Tibial nerve (tissue), 4 donors: ENCODE measurements at regions not wholly inside any gene's neighbourhood (a gene's known extent, or its start where the extent isn't known, plus 50 kb on each side); places are given as distances from the start of the nearest gene placed in this dataset.

ENCODE experiments used
- DNase-seq, 2 donors: peaks; one replicate each; pipeline ENCODE4 v3.0.0-alpha.2; 2019; ENCODE audit warnings: low spot score in 2 of 2
- H3K27ac ChIP-seq, 4 donors: fragments of 200-600 bp; sonication (generic) in 3 of 4; one replicate each; pipeline ENCODE4 v1.5.1; 2017 to 2019; ENCODE audit warnings: mild to moderate bottlenecking in 1 of 4
- H3K27me3 ChIP-seq, 2 donors: fragments of 200-600 bp; sonication (generic) in 1 of 2; one replicate each; pipeline versions ENCODE4 v1.5.1 to v1.6.0; 2017 to 2019
- H3K36me3 ChIP-seq, 3 donors: fragments of 200-600 bp; sonication (generic); one replicate each; pipeline ENCODE4 v1.5.1; 2018 to 2019
- H3K4me1 ChIP-seq, 4 donors: fragments of 200-600 bp; sonication (generic) in 3 of 4; one replicate each; pipeline ENCODE4 v1.5.1; 2017 to 2019
- H3K4me3 ChIP-seq, 4 donors: fragments of 200-600 bp; sonication (generic) in 3 of 4; one replicate each; pipeline ENCODE4 v1.5.1; 2017 to 2019; ENCODE audit warnings: mild to moderate bottlenecking in 1 of 4, moderate library complexity in 1 of 4
- H3K9me3 ChIP-seq, 4 donors: fragments of 200-600 bp; sonication (generic) in 3 of 4; one replicate each; pipeline ENCODE4 v1.5.1; 2017 to 2019
- EP300 ChIP-seq, 2 donors: sonication (generic); formaldehyde crosslinking; IDR thresholded peaks; one replicate each; pipeline ENCODE4 v1.6.1; 2017; ENCODE audit warnings: antibody characterized with exemption in 2 of 2, mild to moderate bottlenecking in 1 of 2
- POLR2A ChIP-seq, 2 donors: fragments of 450-650 bp; IDR thresholded peaks; one replicate each; pipeline ENCODE4 v1.6.1; 2017; ENCODE audit warnings: antibody characterized with exemption in 2 of 2, mild to moderate bottlenecking in 2 of 2, moderate library complexity in 2 of 2
- WGBS, 2 donors: methylation state at CpG; one replicate each; pipeline ENCODE4 v1.1.5; 2018; 5-methylcytosine and 5-hydroxymethylcytosine counted together
- TF ChIP-seq, protein P1 (sequence below), 5 experiments: fragments of 200-600 bp in 3 of 5; fragments of 450-650 bp in 2 of 5; sonication (generic) in 3 of 5; IDR thresholded peaks; one replicate each; pipeline ENCODE4 v1.5.1; 2016 to 2019; ENCODE audit warnings: antibody characterized with exemption in 5 of 5, mild to moderate bottlenecking in 3 of 5, moderate library complexity in 2 of 5

DNA sequence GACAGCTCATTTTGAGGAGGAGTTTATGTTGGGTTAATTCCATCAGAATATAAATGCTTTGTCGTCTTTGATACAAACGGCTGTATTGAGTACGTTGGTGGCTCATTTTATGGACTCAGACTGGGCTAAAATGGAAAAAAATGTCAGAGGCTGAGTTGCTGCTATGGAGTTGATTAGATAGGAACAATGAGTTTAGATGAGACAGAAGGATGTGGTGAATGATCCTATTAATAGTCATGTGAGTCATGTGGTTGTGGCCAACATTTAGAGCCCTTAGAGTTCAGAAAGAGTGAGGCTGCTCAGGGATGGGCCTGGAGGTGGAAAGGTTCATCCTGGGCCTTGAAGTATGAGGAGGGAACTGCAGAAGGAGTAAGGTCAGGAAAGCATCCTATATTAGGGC is 434.2 kb downstream of the MEIS1 start:
- Histone ChIP-seq H3K4me1 (peaks cover 0 to 13% (median 0%) of the 10 kb centered on the region in 4 donors), H3K27me3 (no peaks in the 10 kb centered on the region), H3K4me3 (no peak overlapping the region), H3K36me3 (no peaks in the 10 kb centered on the region), H3K9me3 (no peaks in the 10 kb centered on the region), H3K27ac (no peak overlapping the region)
- no peak for DNase-seq
- WGBS, 2 donors = 47 to 55% methylated on average over 3 of the region's 3 CpGs
- TF ChIP-seq EP300 (IDR thresholded peaks at IDR 0.05) (no peak), POLR2A (IDR thresholded peaks at IDR 0.05) (no peak)
- TF ChIP-seq, protein P1, sequence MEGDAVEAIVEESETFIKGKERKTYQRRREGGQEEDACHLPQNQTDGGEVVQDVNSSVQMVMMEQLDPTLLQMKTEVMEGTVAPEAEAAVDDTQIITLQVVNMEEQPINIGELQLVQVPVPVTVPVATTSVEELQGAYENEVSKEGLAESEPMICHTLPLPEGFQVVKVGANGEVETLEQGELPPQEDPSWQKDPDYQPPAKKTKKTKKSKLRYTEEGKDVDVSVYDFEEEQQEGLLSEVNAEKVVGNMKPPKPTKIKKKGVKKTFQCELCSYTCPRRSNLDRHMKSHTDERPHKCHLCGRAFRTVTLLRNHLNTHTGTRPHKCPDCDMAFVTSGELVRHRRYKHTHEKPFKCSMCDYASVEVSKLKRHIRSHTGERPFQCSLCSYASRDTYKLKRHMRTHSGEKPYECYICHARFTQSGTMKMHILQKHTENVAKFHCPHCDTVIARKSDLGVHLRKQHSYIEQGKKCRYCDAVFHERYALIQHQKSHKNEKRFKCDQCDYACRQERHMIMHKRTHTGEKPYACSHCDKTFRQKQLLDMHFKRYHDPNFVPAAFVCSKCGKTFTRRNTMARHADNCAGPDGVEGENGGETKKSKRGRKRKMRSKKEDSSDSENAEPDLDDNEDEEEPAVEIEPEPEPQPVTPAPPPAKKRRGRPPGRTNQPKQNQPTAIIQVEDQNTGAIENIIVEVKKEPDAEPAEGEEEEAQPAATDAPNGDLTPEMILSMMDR (IDR thresholded peaks at IDR 0.05) = no peak

DNA sequence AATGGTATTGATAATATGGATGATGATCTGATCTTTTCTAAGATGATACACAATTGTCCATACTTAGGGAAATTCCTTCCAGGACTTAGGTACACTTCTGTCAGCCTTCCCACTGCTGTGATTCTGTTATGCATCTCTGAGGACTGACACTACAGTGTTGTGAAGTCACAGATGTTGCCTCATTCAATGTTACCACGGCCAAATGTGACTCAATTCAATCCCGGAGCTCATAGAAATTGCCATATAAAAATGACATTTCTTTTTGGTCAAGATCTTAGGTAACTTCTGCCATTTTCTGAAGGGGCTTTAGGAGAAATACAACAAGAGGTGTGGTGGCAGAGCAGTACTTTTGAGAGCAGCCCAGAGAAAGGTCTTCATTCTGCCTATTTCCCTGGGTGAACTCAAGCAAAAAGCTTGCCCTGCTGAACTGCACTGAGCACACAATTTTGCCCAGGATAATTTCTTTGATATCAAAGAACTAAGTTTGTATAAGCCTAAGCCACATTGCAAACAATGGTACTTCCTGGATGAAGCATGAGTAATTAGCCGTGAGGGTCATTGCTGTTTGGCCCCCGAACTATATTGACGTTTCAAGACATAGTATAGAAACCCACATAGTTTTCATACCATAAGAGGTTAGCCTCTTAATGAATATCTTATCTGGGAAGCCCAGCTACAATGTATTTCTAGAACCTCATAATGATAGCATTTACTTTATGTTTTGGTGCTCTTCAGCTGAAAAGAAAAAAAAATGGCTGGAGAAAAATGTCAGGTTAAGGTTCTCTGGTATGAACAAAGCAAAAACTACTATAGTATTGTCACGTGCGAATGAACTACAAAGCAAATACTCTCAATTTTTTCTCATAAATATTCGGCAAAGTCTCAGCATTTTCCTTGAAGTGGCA is 437.4 kb downstream of the MEIS1 start:
- Histone ChIP-seq H3K36me3 (no peaks in the 10 kb centered on the region), H3K4me3 (no peak overlapping the region), H3K27ac (peak overlapping the region in 2 of 4 donors; percentile 8 to 48), H3K4me1 (peaks cover 0 to 13% (median 0%) of the 10 kb centered on the region in 4 donors), H3K9me3 (no peaks in the 10 kb centered on the region), H3K27me3 (no peaks in the 10 kb centered on the region)
- no peak for DNase-seq
- 47 to 60% methylated on average over 8 of the region's 8 CpGs for WGBS, 2 donors
- TF ChIP-seq, protein P1 (IDR thresholded peaks at IDR 0.05) = no peak
- TF ChIP-seq POLR2A (IDR thresholded peaks at IDR 0.05) = no peak
- no peak for TF ChIP-seq EP300 (IDR thresholded peaks at IDR 0.05)

DNA sequence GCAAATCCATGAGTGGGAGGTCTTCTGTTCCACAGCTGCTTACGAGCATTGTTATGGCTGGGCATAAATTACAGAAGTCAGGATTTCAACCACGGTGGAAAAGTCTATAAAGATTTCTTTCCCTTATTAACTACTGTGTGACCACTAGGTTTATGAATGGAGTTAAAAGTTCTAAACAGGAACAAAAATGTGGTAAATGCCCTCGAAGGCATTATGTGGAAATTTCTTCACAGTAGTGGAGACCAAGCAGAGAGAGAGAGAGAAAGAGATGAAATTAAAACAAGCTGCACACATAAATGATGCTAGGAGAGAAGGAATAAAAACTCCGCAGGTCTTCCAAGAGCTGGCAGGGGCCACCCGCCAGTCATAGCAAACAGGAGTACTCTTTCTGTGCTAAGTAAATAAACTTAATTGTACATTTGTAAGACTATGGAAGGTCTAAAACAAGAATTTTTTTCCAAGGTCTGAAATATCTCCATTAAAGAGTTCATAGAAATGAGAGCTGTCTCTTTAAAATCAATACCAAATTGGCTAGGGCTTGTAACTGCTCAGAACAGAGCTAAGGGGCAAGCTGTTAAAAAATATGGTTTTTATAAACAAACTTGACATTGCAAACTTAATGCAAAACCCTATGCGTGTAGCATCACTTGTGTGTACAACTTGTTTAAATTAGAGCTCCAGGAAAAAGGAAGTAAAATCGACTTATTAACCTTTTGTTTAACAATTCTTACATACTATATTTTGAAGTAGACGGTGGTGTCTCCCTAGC is 438.2 kb downstream of the MEIS1 start:
- WGBS, 2 donors = 38 to 43% methylated on average over 8 of the region's 8 CpGs
- Histone ChIP-seq H3K27ac (peak overlapping the region in 2 of 4 donors; percentile 8 to 48), H3K36me3 (no peaks in the 10 kb centered on the region), H3K4me1 (peaks cover 0 to 13% (median 0%) of the 10 kb centered on the region in 4 donors), H3K9me3 (no peaks in the 10 kb centered on the region), H3K4me3 (no peak overlapping the region), H3K27me3 (no peaks in the 10 kb centered on the region)
- no peak for DNase-seq
- no peak for TF ChIP-seq POLR2A (IDR thresholded peaks at IDR 0.05)
- no peak for TF ChIP-seq EP300 (IDR thresholded peaks at IDR 0.05)
- TF ChIP-seq, protein P1 (IDR thresholded peaks at IDR 0.05) = no peak

DNA sequence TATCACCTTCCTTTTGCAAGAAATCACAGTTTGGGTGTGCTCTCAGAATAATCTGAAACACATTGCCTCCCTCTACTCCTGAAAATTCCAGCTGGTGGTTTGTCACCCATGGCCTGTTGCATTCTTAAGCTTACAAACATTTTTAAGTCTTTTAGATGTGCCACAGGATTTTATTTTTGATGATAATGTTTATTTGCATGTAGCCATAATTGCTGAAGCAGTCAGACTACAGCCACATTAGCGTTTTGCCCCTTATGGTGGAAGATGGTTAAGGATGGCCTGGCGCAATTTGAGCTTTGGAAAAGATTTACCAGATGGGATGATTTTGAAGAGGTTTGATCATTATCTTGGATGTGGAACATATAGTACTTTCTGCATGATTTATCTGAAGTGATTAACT is 439.5 kb downstream of the MEIS1 start:
- Histone ChIP-seq H3K27ac (no peak overlapping the region), H3K9me3 (no peaks in the 10 kb centered on the region), H3K4me1 (peaks cover 0 to 13% (median 0%) of the 10 kb centered on the region in 4 donors), H3K27me3 (no peaks in the 10 kb centered on the region), H3K36me3 (no peaks in the 10 kb centered on the region), H3K4me3 (no peak overlapping the region)
- WGBS, 2 donors = 89 to 94% methylated on average over 2 of the region's 2 CpGs
- TF ChIP-seq EP300 (IDR thresholded peaks at IDR 0.05) (no peak), POLR2A (IDR thresholded peaks at IDR 0.05) (no peak)
- TF ChIP-seq, protein P1 (IDR thresholded peaks at IDR 0.05) = no peak
- no peak for DNase-seq
